ENCODE measurements at regions not wholly inside any gene's neighbourhood (a gene's known extent, or its start where the extent isn't known, plus 50 kb on each side); places are given as distances from the start of the nearest gene placed in this dataset.
"Not testable (repeated sequence)": the region's sequence is repeated elsewhere in the genome, so short reads cannot be mapped to it uniquely, and the experiment has no call there.

- no peak for DNase-seq (ENCODE audit: low read depth in 2 of 2)
These were observed 116.5 kb downstream of the TTC6 start for GRCh38 chr14:37711831-37712475.

- DNase-seq (ENCODE audit: low read depth in 2 of 2), result not testable (repeated sequence)
These were observed 117.0 kb downstream of the TTC6 start for GRCh38 chr14:37712476-37712860.

GRCh38 chr14:37712976-37713431, 117.6 kb downstream of the TTC6 start:
- DNase-seq (ENCODE audit: low read depth in 2 of 2), result no peak

GRCh38 chr14:37720131-37720530, 124.7 kb downstream of the TTC6 start:
- DNase-seq (ENCODE audit: low read depth in 2 of 2), result no peak

- no peak for DNase-seq (ENCODE audit: low read depth in 2 of 2)
These were observed 126.7 kb downstream of the TTC6 start for GRCh38 chr14:37721976-37722659.

- no peak for DNase-seq (ENCODE audit: low read depth in 2 of 2)
These were observed 128.1 kb downstream of the TTC6 start for GRCh38 chr14:37723515-37723914.

GRCh38 chr14:37726708-37727107, 131.3 kb downstream of the TTC6 start:
- no peak for DNase-seq (ENCODE audit: low read depth in 2 of 2)

- no peak for DNase-seq (ENCODE audit: low read depth in 2 of 2)
These were observed 133.8 kb downstream of the TTC6 start for GRCh38 chr14:37729218-37729617.

GRCh38 chr14:37731094-37731493, 135.7 kb downstream of the TTC6 start:
- no peak for DNase-seq (ENCODE audit: low read depth in 2 of 2)

GRCh38 chr14:37745657-37746056, 150.2 kb downstream of the TTC6 start:
- DNase-seq (ENCODE audit: low read depth in 2 of 2), result no peak

GRCh38 chr14:37746140-37746832, 150.9 kb downstream of the TTC6 start:
- no peak for DNase-seq (ENCODE audit: low read depth in 2 of 2)

GRCh38 chr14:37753459-37753858, 158.0 kb downstream of the TTC6 start:
- DNase-seq (ENCODE audit: low read depth in 2 of 2), result no peak

GRCh38 chr14:37760275-37760674, 164.8 kb downstream of the TTC6 start:
- not testable (repeated sequence) for DNase-seq (ENCODE audit: low read depth in 2 of 2)

- no peak for DNase-seq (ENCODE audit: low read depth in 2 of 2)
These were observed 167.8 kb downstream of the TTC6 start for GRCh38 chr14:37763266-37763665.

GRCh38 chr14:37772283-37772682, 176.9 kb downstream of the TTC6 start:
- not testable (repeated sequence) for DNase-seq (ENCODE audit: low read depth in 2 of 2)

GRCh38 chr14:37776791-37777499, 181.5 kb downstream of the TTC6 start:
- no peak for DNase-seq (ENCODE audit: low read depth in 2 of 2)

- no peak for DNase-seq (ENCODE audit: low read depth in 2 of 2)
These were observed 182.9 kb downstream of the TTC6 start for GRCh38 chr14:37778135-37778943.

- DNase-seq (ENCODE audit: low read depth in 2 of 2), result no peak
These were observed 184.1 kb downstream of the TTC6 start for GRCh38 chr14:37779480-37779879.

GRCh38 chr14:37780731-37781130, 185.3 kb downstream of the TTC6 start:
- DNase-seq (ENCODE audit: low read depth in 2 of 2), result not testable (repeated sequence)

GRCh38 chr14:37784203-37784826, 188.9 kb downstream of the TTC6 start:
- not testable (repeated sequence) for DNase-seq (ENCODE audit: low read depth in 2 of 2)

- DNase-seq (ENCODE audit: low read depth in 2 of 2), result not testable (repeated sequence)
These were observed 189.4 kb downstream of the TTC6 start for GRCh38 chr14:37784827-37785223.

Measured in fibroblast of skin of left quadriceps (primary cell).